T-cell (primary cell): ENCODE measurements at regions not wholly inside any gene's neighbourhood (a gene's known extent, or its start where the extent isn't known, plus 50 kb on each side); places are given as distances from the start of the nearest gene placed in this dataset.

ENCODE experiments used
- ATAC-seq, 4 experiments: fragments of 200-7000 bp in 3 of 4; fragments of 150-1000 bp in 1 of 4; cut with Tn5 transposase; replicated peaks in 1 of 4; 1 replicate in 3 of 4; 2 replicates in 1 of 4; pipeline ENCODE4 v1.10.0; 2021; ENCODE audit warnings: moderate library complexity in 3 of 4, mild to moderate bottlenecking in 2 of 4, moderate number of reproducible peaks in 1 of 4
- CTCF ChIA-PET, 2 donors: fragments of 300-600 bp; sonication (Branson Sonifier 250); formaldehyde crosslinking; loops; one replicate each; lab custom pipeline; 2022; ENCODE audit warnings: antibody characterized with exemption in 2 of 2; lab: Charles Lee
- POLR2A ChIA-PET, 2 donors: fragments of 300-600 bp; sonication (Branson Sonifier 250); formaldehyde crosslinking; loops; one replicate each; lab custom pipeline; 2022; ENCODE audit warnings: antibody characterized with exemption in 2 of 2; lab: Charles Lee
- DNase-seq, 35 experiments: peaks; one replicate each; pipeline versions ENCODE4 v3.0.0 to v3.0.0-alpha.2; 2013 to 2023
- H3K27ac ChIP-seq: one replicate; pipeline ENCODE4 v1.5.1; 2013; ENCODE audit warnings: low read length
- H3K27me3 ChIP-seq, 2 experiments: replicated peaks in 1 of 2; 1 replicate in 1 of 2; 2 replicates in 1 of 2; pipeline versions ENCODE4 v1.6.1 to v1.7.0; 2013; ENCODE audit warnings: low read length in 1 of 2, mixed read lengths in 1 of 2; ENCODE audit not compliant: control insufficient read depth in 2 of 2, insufficient read depth in 2 of 2; ENCODE audit errors: extremely low read depth in 1 of 2
- H3K36me3 ChIP-seq, 2 donors: 1 replicate in 1 of 2; 2 replicates in 1 of 2; pipeline versions ENCODE4 v1.6.1 to v1.7.0; 2013; ENCODE audit warnings: low read length in 1 of 2; ENCODE audit not compliant: control insufficient read depth in 2 of 2, insufficient read depth in 1 of 2; ENCODE audit errors: extremely low read depth in 1 of 2
- H3K4me1 ChIP-seq, 2 experiments: 1 replicate in 1 of 2; 2 replicates in 1 of 2; pipeline versions ENCODE4 v1.6.1 to v1.7.0; 2013; ENCODE audit warnings: low read length in 2 of 2, mixed read lengths in 1 of 2; ENCODE audit not compliant: insufficient read depth in 2 of 2, control insufficient read depth in 1 of 2; ENCODE audit errors: extremely low read depth in 1 of 2
- H3K4me3 ChIP-seq, 2 donors: 1 replicate in 1 of 2; 2 replicates in 1 of 2; pipeline versions ENCODE4 v1.5.1 to v1.7.0; 2013; ENCODE audit warnings: mild to moderate bottlenecking in 2 of 2, low read length in 1 of 2, moderate library complexity in 1 of 2; ENCODE audit not compliant: control insufficient read depth in 1 of 2; ENCODE audit errors: extremely low read depth in 1 of 2
- H3K9me3 ChIP-seq: 2 replicates; pipeline ENCODE4 v1.7.0; 2013
- H3K27ac Mint-ChIP-seq, 2 donors: one replicate each; pipeline ENCODE4 v1.8.0; 2020 to 2021; ENCODE audit warnings: mild to moderate bottlenecking in 2 of 2, mixed read lengths in 2 of 2
- H3K27me3 Mint-ChIP-seq, 2 donors: one replicate each; pipeline ENCODE4 v1.8.0; 2021 to 2022; ENCODE audit warnings: mixed read lengths in 2 of 2
- H3K36me3 Mint-ChIP-seq: one replicate; pipeline ENCODE4 v1.8.0; 2021; ENCODE audit warnings: mixed read lengths
- H3K4me1 Mint-ChIP-seq, 3 donors: one replicate each; pipeline ENCODE4 v1.8.0; 2020 to 2022; ENCODE audit warnings: mixed read lengths in 3 of 3, mild to moderate bottlenecking in 1 of 3
- H3K4me3 Mint-ChIP-seq, 3 donors: one replicate each; pipeline ENCODE4 v1.8.0; 2020 to 2022; ENCODE audit warnings: mild to moderate bottlenecking in 3 of 3, mixed read lengths in 3 of 3, moderate library complexity in 3 of 3
- H3K9me3 Mint-ChIP-seq, 3 donors: one replicate each; pipeline ENCODE4 v1.8.0; 2020 to 2022; ENCODE audit warnings: mixed read lengths in 3 of 3
- WGBS: methylation state at CpG from one replicate; pipeline ENCODE4 v1.1.5; 2013; ENCODE audit warnings: missing lambda C conversion rate; ENCODE audit not compliant: insufficient coverage; 5-methylcytosine and 5-hydroxymethylcytosine counted together

DNA sequence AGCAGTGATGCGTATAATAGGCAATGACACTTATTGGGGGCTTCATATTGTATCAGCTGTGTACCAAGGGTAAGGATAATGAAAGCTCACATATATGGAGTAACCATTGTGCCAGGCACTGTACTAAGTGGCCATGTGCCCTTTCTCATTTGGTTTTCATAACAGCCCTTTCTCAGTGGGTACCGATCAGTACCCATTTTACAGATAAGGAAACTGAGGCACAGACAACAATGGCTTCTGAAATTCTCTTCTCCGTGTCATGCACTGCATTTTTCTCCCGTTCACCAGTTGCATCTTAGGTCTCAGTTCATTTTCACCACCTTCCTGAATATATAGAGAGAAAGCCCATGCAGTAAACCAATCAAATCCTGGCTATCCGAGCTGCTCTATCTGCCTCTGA is 216.7 kb upstream of the RBFOX1 start:
- H3K27ac ChIP-seq: no peak overlapping the region
- H3K36me3 ChIP-seq: no peaks in the 10 kb centered on the region
- WGBS: 100% methylated on average over 1 of the region's 5 CpGs
- ATAC-seq (no peak), DNase-seq (no peak)
- H3K27me3 ChIP-seq: no peaks in the 10 kb centered on the region
- no peak overlapping the region for H3K4me3 ChIP-seq
- Mint-ChIP-seq H3K4me1 (no peaks in the 10 kb centered on the region), H3K36me3 (no peaks in the 10 kb centered on the region), H3K4me3 (no peak overlapping the region), H3K27me3 (no peaks in the 10 kb centered on the region), H3K27ac (no peak overlapping the region), H3K9me3 (peaks cover 15 to 23% (median 18%) of the 10 kb centered on the region in 3 donors)
- CTCF ChIA-PET: no interaction called here
- H3K4me1 ChIP-seq: no peaks in the 10 kb centered on the region
- H3K9me3 ChIP-seq: no peaks in the 10 kb centered on the region
- POLR2A ChIA-PET: no interaction called here

GRCh38 chr16:7113949-7114348 is 218.7 kb upstream of the RBFOX1 start:
- WGBS: no CpG with 5 or more reads among the region's 2 CpGs
- Mint-ChIP-seq H3K27ac (no peak overlapping the region), H3K27me3 (no peaks in the 10 kb centered on the region), H3K9me3 (peaks cover 14 to 18% (median 15%) of the 10 kb centered on the region in 3 donors), H3K4me1 (no peaks in the 10 kb centered on the region), H3K36me3 (no peaks in the 10 kb centered on the region), H3K4me3 (no peak overlapping the region)
- ChIA-PET CTCF (no interaction called here), POLR2A (no interaction called here)
- ATAC-seq (no peak), DNase-seq (no peak)
- Histone ChIP-seq H3K9me3 (no peaks in the 10 kb centered on the region), H3K27ac (no peak overlapping the region), H3K36me3 (no peaks in the 10 kb centered on the region), H3K4me3 (no peak overlapping the region), H3K27me3 (no peaks in the 10 kb centered on the region), H3K4me1 (no peaks in the 10 kb centered on the region)

DNA sequence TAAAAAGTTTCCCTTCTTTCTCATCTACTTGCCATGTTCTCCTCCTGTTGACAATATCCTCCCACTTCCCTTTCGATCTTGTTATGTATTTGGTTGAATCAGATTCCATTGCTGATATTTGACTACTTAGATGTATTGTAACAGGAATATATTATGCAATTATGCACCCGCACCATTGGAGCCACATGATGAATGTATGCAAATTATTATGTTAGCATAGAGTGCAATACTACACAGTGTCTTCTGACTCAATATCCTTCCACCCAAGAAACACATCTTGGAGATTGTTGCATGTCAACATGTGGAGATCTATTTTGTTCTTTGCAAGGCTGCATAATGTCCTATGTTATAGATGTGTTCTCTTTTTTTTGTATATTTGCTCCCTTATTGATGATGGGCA is 219.2 kb upstream of the RBFOX1 start:
- ChIA-PET POLR2A (no interaction called here), CTCF (no interaction called here)
- Histone ChIP-seq H3K36me3 (no peaks in the 10 kb centered on the region), H3K4me3 (no peak overlapping the region), H3K27me3 (no peaks in the 10 kb centered on the region), H3K4me1 (no peaks in the 10 kb centered on the region), H3K9me3 (no peaks in the 10 kb centered on the region), H3K27ac (no peak overlapping the region)
- H3K9me3 Mint-ChIP-seq: peaks cover 11 to 18% (median 15%) of the 10 kb centered on the region in 3 donors
- H3K27ac Mint-ChIP-seq: no peak overlapping the region
- no peak for DNase-seq
- no CpG with 5 or more reads among the region's 2 CpGs for WGBS
- H3K27me3 Mint-ChIP-seq: no peaks in the 10 kb centered on the region
- no peak overlapping the region for H3K4me3 Mint-ChIP-seq
- no peaks in the 10 kb centered on the region for H3K4me1 Mint-ChIP-seq
- H3K36me3 Mint-ChIP-seq: no peaks in the 10 kb centered on the region
- no peak for ATAC-seq

- ATAC-seq (no peak), DNase-seq (no peak)
- Histone ChIP-seq H3K36me3 (no peaks in the 10 kb centered on the region), H3K27me3 (no peaks in the 10 kb centered on the region), H3K4me1 (no peaks in the 10 kb centered on the region), H3K4me3 (no peak overlapping the region), H3K9me3 (no peaks in the 10 kb centered on the region), H3K27ac (no peak overlapping the region)
- WGBS: no CpG with 5 or more reads among the region's 3 CpGs
- H3K27ac Mint-ChIP-seq: no peak overlapping the region
- CTCF ChIA-PET: interaction anchor here in 1 of 2 donors (0.6 kb wide), 1 partner anchor 86 kb away, joined by 7 read pairs; no protein-coding TSS in a partner anchor
- peaks cover 9 to 15% (median 9%) of the 10 kb centered on the region in 3 donors for H3K9me3 Mint-ChIP-seq
- no peaks in the 10 kb centered on the region for H3K4me1 Mint-ChIP-seq
- POLR2A ChIA-PET: no interaction called here
- H3K27me3 Mint-ChIP-seq: no peaks in the 10 kb centered on the region
- no peaks in the 10 kb centered on the region for H3K36me3 Mint-ChIP-seq
- no peak overlapping the region for H3K4me3 Mint-ChIP-seq
Measured at GRCh38 chr16:7111265-7111664, 221.4 kb upstream of the RBFOX1 start.

DNA sequence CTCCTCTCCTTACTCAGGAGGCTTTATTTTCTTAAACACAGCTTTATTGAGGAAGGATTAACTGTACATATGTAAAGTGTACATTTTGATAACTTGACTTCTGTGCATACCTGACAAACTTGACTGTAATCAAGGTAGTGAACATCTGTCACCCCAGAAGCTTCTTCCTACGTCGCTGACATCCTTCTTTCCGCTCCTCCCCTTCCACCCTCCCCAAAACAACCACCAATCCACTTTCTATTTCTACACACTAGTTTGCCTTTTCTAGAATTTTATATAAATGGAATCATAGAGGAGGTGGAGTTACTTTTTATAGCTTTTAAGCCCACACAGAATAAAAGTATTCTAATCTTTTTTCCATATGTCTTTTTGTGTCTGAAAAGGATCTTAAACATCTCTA is 225.2 kb upstream of the RBFOX1 start:
- H3K9me3 ChIP-seq: no peaks in the 10 kb centered on the region
- no peaks in the 10 kb centered on the region for H3K27me3 ChIP-seq
- POLR2A ChIA-PET: interaction anchor here in 1 of 2 donors (0.5 kb wide), 1 partner anchor 1163 kb away, joined by 5 read pairs; no protein-coding TSS in a partner anchor
- no peaks in the 10 kb centered on the region for H3K36me3 Mint-ChIP-seq
- ATAC-seq (no peak), DNase-seq (no peak)
- H3K27me3 Mint-ChIP-seq: no peaks in the 10 kb centered on the region
- no peak overlapping the region for H3K27ac Mint-ChIP-seq
- H3K27ac ChIP-seq: no peak overlapping the region
- H3K36me3 ChIP-seq: no peaks in the 10 kb centered on the region
- H3K4me3 Mint-ChIP-seq: no peak overlapping the region
- no peak overlapping the region for H3K4me3 ChIP-seq
- CTCF ChIA-PET: no interaction called here
- peaks cover 5 to 12% (median 5%) of the 10 kb centered on the region in 3 donors for H3K9me3 Mint-ChIP-seq
- H3K4me1 Mint-ChIP-seq: no peaks in the 10 kb centered on the region
- H3K4me1 ChIP-seq: no peaks in the 10 kb centered on the region
- WGBS: no CpG with 5 or more reads among the region's 3 CpGs

DNA sequence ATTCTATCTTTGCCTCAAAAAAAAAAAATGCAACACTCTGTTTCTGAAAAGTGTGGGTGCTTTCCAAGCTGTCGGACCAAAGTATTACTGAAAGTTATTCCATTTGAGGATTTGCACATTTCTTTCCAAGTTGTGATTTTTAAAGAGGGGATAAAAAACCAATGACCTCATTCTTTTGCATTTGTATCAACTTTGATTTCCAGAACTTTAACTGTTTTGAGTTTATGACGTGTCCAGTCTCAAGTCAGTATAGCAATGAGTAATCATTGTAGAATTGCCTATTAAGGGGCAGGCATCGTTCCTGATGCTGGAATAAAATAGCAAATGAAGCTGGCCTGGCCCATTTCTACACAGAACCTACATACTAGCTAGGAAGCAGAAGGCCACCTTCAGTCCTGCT is 229.6 kb upstream of the RBFOX1 start:
- no peak overlapping the region for H3K27ac Mint-ChIP-seq
- no peaks in the 10 kb centered on the region for H3K36me3 Mint-ChIP-seq
- Histone ChIP-seq H3K9me3 (no peaks in the 10 kb centered on the region), H3K4me1 (no peaks in the 10 kb centered on the region), H3K36me3 (no peaks in the 10 kb centered on the region), H3K27ac (no peak overlapping the region), H3K4me3 (no peak overlapping the region), H3K27me3 (no peaks in the 10 kb centered on the region)
- no CpG with 5 or more reads among the region's 3 CpGs for WGBS
- no peaks in the 10 kb centered on the region for H3K27me3 Mint-ChIP-seq
- H3K4me3 Mint-ChIP-seq: no peak overlapping the region
- POLR2A ChIA-PET: no interaction called here
- H3K4me1 Mint-ChIP-seq: no peaks in the 10 kb centered on the region
- H3K9me3 Mint-ChIP-seq: peaks cover 8 to 13% (median 10%) of the 10 kb centered on the region in 3 donors
- CTCF ChIA-PET: no interaction called here
- ATAC-seq (no peak), DNase-seq (no peak)

GRCh38 chr16:7101054-7101453 is 231.6 kb upstream of the RBFOX1 start:
- no peaks in the 10 kb centered on the region for H3K9me3 ChIP-seq
- DNase-seq (no peak), ATAC-seq (no peak)
- 85% methylated on average over 7 of the region's 8 CpGs for WGBS
- POLR2A ChIA-PET: no interaction called here
- Mint-ChIP-seq H3K4me3 (no peak overlapping the region), H3K4me1 (no peaks in the 10 kb centered on the region), H3K9me3 (peaks cover 10 to 21% (median 18%) of the 10 kb centered on the region in 3 donors), H3K36me3 (no peaks in the 10 kb centered on the region), H3K27me3 (no peaks in the 10 kb centered on the region), H3K27ac (no peak overlapping the region)
- CTCF ChIA-PET: interaction anchor here in 1 of 2 donors (0.5 kb wide), 1 partner anchor 529 kb away, joined by 3 read pairs; no protein-coding TSS in a partner anchor
- H3K27ac ChIP-seq: no peak overlapping the region
- no peaks in the 10 kb centered on the region for H3K27me3 ChIP-seq
- H3K4me1 ChIP-seq: no peaks in the 10 kb centered on the region
- H3K4me3 ChIP-seq: no peak overlapping the region
- no peaks in the 10 kb centered on the region for H3K36me3 ChIP-seq
